Natural killer cell treated with Interleukin-12 subunit alpha and Interleukin-12 subunit beta and Interleukin-15 and Interleukin-18, amount 100 ng/mL, for 72 hours (primary cell): ENCODE measurements at regions not wholly inside any gene's neighbourhood (a gene's known extent, or its start where the extent isn't known, plus 50 kb on each side); places are given as distances from the start of the nearest gene placed in this dataset.

ENCODE experiments used
- ATAC-seq, 2 donors: fragments of 150-1000 bp; cut with Tn5 transposase in 1 of 2; sonication (Bioruptor Pico), chemical (Tn5 transposase) in 1 of 2; 2 replicates each; pipeline ENCODE4 v1.10.0; 2021
- DNase-seq: peaks from one replicate; pipeline ENCODE4 v3.0.0; 2022; ENCODE audit warnings: low spot score
- H3K27ac Mint-ChIP-seq, 2 donors: 1 replicate in 1 of 2; 2 replicates in 1 of 2; pipeline ENCODE4 v1.8.0; 2022; ENCODE audit warnings: mixed read lengths in 2 of 2, mild to moderate bottlenecking in 1 of 2, moderate library complexity in 1 of 2
- H3K27me3 Mint-ChIP-seq, 2 donors: 1 replicate in 1 of 2; 2 replicates in 1 of 2; pipeline ENCODE4 v1.8.0; 2022; ENCODE audit warnings: mixed read lengths in 2 of 2
- H3K36me3 Mint-ChIP-seq: one replicate; pipeline ENCODE4 v1.8.0; 2022; ENCODE audit warnings: mixed read lengths
- H3K4me1 Mint-ChIP-seq, 2 donors: 1 replicate in 1 of 2; 2 replicates in 1 of 2; pipeline ENCODE4 v1.8.0; 2022; ENCODE audit warnings: low read depth in 2 of 2, mixed read lengths in 2 of 2, mild to moderate bottlenecking in 1 of 2
- H3K4me3 Mint-ChIP-seq: one replicate; pipeline ENCODE4 v1.8.0; 2022; ENCODE audit warnings: mixed read lengths
- H3K9me3 Mint-ChIP-seq: 2 replicates; pipeline ENCODE4 v1.8.0; 2022; ENCODE audit warnings: mixed read lengths

DNA sequence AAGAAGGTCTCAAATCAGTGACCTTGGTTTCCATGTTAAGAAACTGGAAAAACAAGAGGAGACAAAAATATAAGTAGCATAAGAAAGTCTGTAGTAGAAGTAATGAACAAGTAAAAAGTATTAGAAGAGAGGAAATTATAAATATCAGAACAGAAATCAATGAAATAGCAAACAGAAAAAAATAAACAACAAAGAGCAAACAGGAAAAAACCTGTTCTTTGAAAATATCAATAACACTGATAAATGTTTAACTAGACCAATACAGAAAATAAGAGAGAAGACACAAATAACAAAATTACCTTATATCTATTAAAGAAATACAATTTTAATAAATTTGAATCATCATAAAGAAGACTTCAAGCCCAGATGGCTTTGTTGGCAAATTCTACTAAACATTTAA, 113.3 kb downstream of the MAIP1 start:
- H3K4me3 Mint-ChIP-seq: no peak overlapping the region
- ATAC-seq (no peak), DNase-seq (no peak)
- peaks cover 7 to 27% of the 10 kb centered on the region in 2 donors for H3K27me3 Mint-ChIP-seq
- peaks cover 7% of the 10 kb centered on the region for H3K36me3 Mint-ChIP-seq
- no peaks in the 10 kb centered on the region for H3K9me3 Mint-ChIP-seq
- no peak overlapping the region for H3K27ac Mint-ChIP-seq
- H3K4me1 Mint-ChIP-seq: no peaks in the 10 kb centered on the region

GRCh38 chr2:200077210-200077650, 121.8 kb downstream of the MAIP1 start:
- Mint-ChIP-seq H3K4me3 (no peak overlapping the region), H3K27ac (no peak overlapping the region), H3K36me3 (no peaks in the 10 kb centered on the region), H3K4me1 (no peaks in the 10 kb centered on the region), H3K9me3 (no peaks in the 10 kb centered on the region), H3K27me3 (peaks cover 14 to 40% of the 10 kb centered on the region in 2 donors)
- ATAC-seq (no peak), DNase-seq (no peak)

DNA sequence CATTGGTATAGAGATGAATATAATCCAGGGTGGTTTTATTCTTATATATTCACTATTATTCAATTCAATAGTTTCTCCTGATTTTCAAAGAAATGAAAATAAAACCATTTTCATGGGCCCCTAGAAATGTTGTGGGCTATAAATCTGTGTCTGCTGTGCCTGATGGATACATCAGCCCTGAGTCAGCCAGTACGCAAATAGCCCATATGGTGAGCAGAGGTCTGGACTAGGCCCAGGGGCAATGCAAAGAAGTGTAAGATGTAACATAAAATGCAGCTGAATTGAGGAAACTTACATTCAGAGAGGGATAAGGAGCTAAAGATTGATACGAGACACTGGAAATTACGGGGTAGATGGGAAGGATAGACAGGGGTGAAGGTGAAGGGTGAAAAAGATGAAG, 122.5 kb downstream of the MAIP1 start:
- Mint-ChIP-seq H3K4me3 (no peak overlapping the region), H3K36me3 (no peaks in the 10 kb centered on the region), H3K27ac (no peak overlapping the region), H3K9me3 (no peaks in the 10 kb centered on the region), H3K4me1 (no peaks in the 10 kb centered on the region), H3K27me3 (peaks cover 19 to 45% of the 10 kb centered on the region in 2 donors)
- DNase-seq (no peak), ATAC-seq (no peak)

DNA sequence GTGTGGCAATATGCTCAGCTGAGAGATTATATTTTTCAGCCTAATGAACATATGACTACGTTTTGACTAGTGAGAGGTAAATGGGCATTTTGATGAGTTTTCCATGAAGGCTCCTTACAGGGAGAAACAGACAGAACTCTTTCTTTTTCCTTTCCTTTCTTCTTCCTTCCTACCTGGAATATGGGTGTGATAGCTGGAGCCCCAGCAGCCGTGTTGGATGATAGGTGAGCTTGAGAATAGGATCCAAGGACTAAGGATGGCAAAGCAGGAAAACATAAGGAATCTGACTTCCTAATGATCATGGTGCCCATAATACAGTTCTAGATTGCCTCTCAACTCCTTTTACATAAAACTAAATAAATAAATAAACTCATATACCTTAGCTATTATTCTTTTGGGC, 124.0 kb downstream of the MAIP1 start:
- ATAC-seq (no peak), DNase-seq (no peak)
- Mint-ChIP-seq H3K4me3 (no peak overlapping the region), H3K27me3 (peaks cover 19 to 47% of the 10 kb centered on the region in 2 donors), H3K4me1 (no peaks in the 10 kb centered on the region), H3K27ac (no peak overlapping the region), H3K36me3 (no peaks in the 10 kb centered on the region), H3K9me3 (no peaks in the 10 kb centered on the region)

- ATAC-seq (no peak), DNase-seq (no peak)
- Mint-ChIP-seq H3K4me1 (no peaks in the 10 kb centered on the region), H3K4me3 (no peak overlapping the region), H3K36me3 (no peaks in the 10 kb centered on the region), H3K27ac (no peak overlapping the region), H3K9me3 (no peaks in the 10 kb centered on the region), H3K27me3 (peaks cover 14 to 37% of the 10 kb centered on the region in 2 donors)
These were observed 125.9 kb downstream of the MAIP1 start for GRCh38 chr2:200081236-200081635.

DNA sequence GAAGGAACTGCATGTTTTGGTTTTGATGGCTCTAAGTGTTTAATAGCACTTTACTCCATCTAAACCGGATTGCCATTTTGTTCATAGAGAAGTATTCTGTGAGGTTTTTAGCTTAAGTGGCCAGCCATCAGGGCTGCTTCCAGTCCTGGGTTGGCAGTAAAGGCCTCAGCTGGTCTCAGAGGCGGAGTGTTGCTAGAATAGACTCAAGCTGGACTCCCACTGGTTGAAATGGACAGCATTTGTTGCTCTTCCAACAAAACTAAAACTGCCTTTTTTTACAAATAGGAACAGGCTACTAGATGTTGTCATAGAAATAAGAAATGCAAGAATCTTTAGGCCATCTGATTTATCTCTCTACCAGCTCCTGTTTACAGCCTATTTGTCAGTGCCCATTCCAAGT, 126.4 kb downstream of the MAIP1 start:
- Mint-ChIP-seq H3K36me3 (no peaks in the 10 kb centered on the region), H3K27ac (no peak overlapping the region), H3K9me3 (no peaks in the 10 kb centered on the region), H3K27me3 (peaks cover 12 to 31% of the 10 kb centered on the region in 2 donors), H3K4me3 (no peak overlapping the region), H3K4me1 (no peaks in the 10 kb centered on the region)
- DNase-seq (no peak), ATAC-seq (no peak)

DNA sequence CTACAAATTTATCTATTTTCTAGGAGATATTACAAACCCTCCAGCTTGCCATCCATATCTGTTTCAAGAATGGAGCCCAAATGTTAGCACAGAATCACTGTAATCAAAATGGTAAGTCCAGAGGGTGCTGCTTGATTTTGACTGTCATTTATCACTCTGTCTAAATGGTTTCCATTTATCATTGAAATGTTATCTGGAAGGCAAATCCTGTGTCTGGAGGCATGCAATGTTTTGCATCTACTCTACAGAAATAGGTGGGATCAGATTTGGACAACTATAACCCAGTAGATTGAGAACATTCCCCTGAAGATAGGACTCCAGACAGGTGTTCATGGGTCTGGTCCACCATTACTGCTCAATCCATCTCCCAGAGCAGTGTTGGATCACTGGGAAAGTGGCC, 128.7 kb downstream of the MAIP1 start:
- Mint-ChIP-seq H3K9me3 (no peaks in the 10 kb centered on the region), H3K36me3 (no peaks in the 10 kb centered on the region), H3K27ac (no peak overlapping the region), H3K27me3 (peaks cover 15 to 26% of the 10 kb centered on the region in 2 donors), H3K4me3 (no peak overlapping the region), H3K4me1 (no peaks in the 10 kb centered on the region)
- DNase-seq (no peak), ATAC-seq (no peak)

DNA sequence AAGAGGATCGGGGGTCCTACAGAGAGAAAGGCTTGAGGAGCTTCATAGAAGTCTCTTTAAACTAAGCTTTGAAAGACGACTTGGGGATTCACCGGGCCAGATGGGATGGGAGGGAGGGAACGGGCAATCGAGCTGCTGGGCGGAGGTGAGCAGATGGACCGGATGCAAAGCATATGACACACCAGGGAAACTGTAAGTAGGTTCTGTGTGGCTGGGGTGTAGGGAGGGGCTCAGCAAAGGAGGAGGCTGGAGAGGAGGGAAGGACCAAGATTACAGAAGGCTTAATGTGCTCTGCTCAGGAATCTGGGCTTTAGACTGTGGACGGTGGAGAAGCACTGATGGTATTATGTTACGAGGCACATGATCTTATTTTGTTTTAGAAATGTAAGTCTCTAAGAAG, 131.5 kb downstream of the MAIP1 start:
- peaks cover 13 to 23% of the 10 kb centered on the region in 2 donors for H3K27me3 Mint-ChIP-seq
- H3K36me3 Mint-ChIP-seq: no peaks in the 10 kb centered on the region
- H3K4me3 Mint-ChIP-seq: no peak overlapping the region
- ATAC-seq (no peak), DNase-seq (no peak)
- no peaks in the 10 kb centered on the region for H3K4me1 Mint-ChIP-seq
- no peaks in the 10 kb centered on the region for H3K9me3 Mint-ChIP-seq
- H3K27ac Mint-ChIP-seq: no peak overlapping the region

DNA sequence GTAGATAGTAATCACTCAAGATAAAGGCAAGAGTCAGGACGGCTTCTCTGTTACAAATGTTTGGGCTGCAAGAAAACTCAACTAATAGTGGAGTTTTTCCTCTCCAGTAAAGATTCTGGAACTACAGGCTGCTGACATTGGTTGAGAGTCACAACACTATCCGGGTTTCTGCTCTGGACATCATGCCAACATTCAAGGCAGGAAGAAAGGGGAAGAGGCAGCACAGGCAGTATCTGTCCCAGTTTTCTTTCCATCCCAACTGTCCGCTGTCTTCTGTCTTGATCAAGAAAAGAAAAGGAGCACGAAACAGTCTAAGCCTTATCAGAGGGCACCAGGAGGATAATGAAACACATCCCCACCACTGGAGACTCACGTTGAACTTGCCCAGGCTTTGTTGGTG, 132.1 kb downstream of the MAIP1 start:
- peaks cover 11 to 24% of the 10 kb centered on the region in 2 donors for H3K27me3 Mint-ChIP-seq
- H3K4me1 Mint-ChIP-seq: no peaks in the 10 kb centered on the region
- ATAC-seq (no peak), DNase-seq (no peak)
- no peaks in the 10 kb centered on the region for H3K9me3 Mint-ChIP-seq
- no peak overlapping the region for H3K4me3 Mint-ChIP-seq
- H3K27ac Mint-ChIP-seq: no peak overlapping the region
- no peaks in the 10 kb centered on the region for H3K36me3 Mint-ChIP-seq

DNA sequence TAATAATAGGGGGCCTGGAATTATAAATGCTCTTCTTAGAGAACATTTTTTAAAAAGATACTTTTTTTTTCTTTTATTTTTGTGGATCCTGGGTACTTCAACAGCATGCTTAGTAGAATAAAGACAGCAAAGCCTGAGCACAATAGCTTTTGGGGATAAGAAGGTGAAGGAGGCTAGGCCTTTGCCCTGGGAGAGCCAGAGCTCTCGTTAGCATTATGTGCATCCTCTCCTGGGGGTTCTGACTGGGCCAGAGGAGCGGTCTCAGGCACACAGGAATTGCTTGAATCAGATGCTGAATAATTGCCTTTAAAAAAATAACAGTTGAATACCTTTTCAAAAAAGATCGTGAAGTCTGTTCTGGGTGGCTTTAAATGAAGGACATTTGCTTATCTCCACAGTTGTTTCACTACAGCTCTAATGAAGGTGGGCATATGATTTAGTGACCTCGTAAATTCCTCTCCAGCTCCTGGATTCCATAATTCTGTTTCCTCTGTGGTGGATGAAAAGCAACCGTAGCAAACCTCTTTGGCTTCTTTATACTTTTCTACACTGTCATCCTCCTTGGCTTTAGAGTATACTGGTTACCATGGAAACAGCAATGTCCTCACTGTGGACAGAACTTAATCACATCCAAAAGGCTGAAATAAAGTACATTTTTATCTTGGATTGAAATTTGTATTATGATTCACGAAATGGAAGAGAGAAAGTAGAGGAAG, 133.8 kb downstream of the MAIP1 start:
- no peak for DNase-seq
- Mint-ChIP-seq H3K9me3 (no peaks in the 10 kb centered on the region), H3K4me3 (no peak overlapping the region), H3K36me3 (no peaks in the 10 kb centered on the region), H3K27me3 (peaks cover 14 to 31% of the 10 kb centered on the region in 2 donors), H3K4me1 (no peaks in the 10 kb centered on the region), H3K27ac (no peak overlapping the region)
- ATAC-seq: no peak

DNA sequence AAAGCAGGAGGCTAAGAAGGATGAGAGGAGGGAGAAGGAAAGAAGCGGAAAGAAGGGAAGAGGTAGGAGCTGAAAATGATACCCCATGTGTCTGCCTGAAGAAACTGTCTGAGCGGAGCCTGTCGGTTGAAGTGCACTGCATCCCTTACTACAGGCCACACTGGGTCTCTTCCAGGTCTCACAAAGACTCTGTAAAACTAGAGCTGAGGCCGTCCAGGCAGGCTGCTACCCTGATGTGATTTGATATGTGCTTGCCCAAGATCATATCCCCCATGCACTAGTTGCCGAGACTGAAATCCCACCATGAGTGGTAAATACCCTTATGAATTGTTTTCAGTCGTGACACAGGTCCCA, 134.4 kb downstream of the MAIP1 start:
- no peaks in the 10 kb centered on the region for H3K9me3 Mint-ChIP-seq
- H3K27ac Mint-ChIP-seq: no peak overlapping the region
- H3K36me3 Mint-ChIP-seq: no peaks in the 10 kb centered on the region
- peaks cover 14 to 31% of the 10 kb centered on the region in 2 donors for H3K27me3 Mint-ChIP-seq
- no peak for ATAC-seq
- H3K4me1 Mint-ChIP-seq: no peaks in the 10 kb centered on the region
- no peak for DNase-seq
- no peak overlapping the region for H3K4me3 Mint-ChIP-seq

DNA sequence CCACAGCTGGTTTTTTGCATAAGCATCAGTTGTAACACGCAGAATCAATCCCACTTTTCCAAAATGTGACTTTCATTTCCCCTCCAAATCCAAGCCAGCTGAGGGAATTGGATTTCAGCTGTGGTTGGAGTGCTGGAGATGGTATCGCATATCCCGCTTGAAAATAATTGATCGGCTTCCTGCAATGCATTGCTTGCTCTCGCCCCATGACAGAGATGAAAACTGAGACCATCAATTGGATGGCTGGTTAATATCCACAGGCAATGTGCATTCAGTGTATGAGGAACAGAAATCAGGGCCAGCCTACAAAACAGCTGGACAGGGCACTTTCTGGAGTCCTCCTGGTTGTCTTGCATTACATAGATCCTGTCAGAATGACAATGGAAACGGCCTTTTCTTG, 135.3 kb downstream of the MAIP1 start:
- Mint-ChIP-seq H3K27me3 (peaks cover 16 to 31% of the 10 kb centered on the region in 2 donors), H3K9me3 (no peaks in the 10 kb centered on the region), H3K36me3 (no peaks in the 10 kb centered on the region), H3K4me1 (no peaks in the 10 kb centered on the region), H3K4me3 (no peak overlapping the region), H3K27ac (no peak overlapping the region)
- DNase-seq (no peak), ATAC-seq (no peak)

GRCh38 chr2:200091126-200091525, 135.7 kb downstream of the MAIP1 start:
- H3K4me3 Mint-ChIP-seq: no peak overlapping the region
- DNase-seq (no peak), ATAC-seq (no peak)
- H3K27me3 Mint-ChIP-seq: peaks cover 16 to 33% of the 10 kb centered on the region in 2 donors
- H3K27ac Mint-ChIP-seq: no peak overlapping the region
- H3K36me3 Mint-ChIP-seq: no peaks in the 10 kb centered on the region
- no peaks in the 10 kb centered on the region for H3K9me3 Mint-ChIP-seq
- H3K4me1 Mint-ChIP-seq: no peaks in the 10 kb centered on the region

GRCh38 chr2:200092235-200092634, 136.9 kb downstream of the MAIP1 start:
- H3K9me3 Mint-ChIP-seq: no peaks in the 10 kb centered on the region
- peaks cover 17 to 40% of the 10 kb centered on the region in 2 donors for H3K27me3 Mint-ChIP-seq
- H3K27ac Mint-ChIP-seq: no peak overlapping the region
- no peak for DNase-seq
- no peak for ATAC-seq
- no peaks in the 10 kb centered on the region for H3K4me1 Mint-ChIP-seq
- H3K36me3 Mint-ChIP-seq: no peaks in the 10 kb centered on the region
- no peak overlapping the region for H3K4me3 Mint-ChIP-seq

GRCh38 chr2:200095436-200095835, 140.1 kb downstream of the MAIP1 start:
- H3K27me3 Mint-ChIP-seq: peaks cover 19 to 35% of the 10 kb centered on the region in 2 donors
- ATAC-seq (no peak), DNase-seq (no peak)
- H3K4me3 Mint-ChIP-seq: no peak overlapping the region
- no peaks in the 10 kb centered on the region for H3K36me3 Mint-ChIP-seq
- H3K9me3 Mint-ChIP-seq: no peaks in the 10 kb centered on the region
- H3K4me1 Mint-ChIP-seq: no peaks in the 10 kb centered on the region
- H3K27ac Mint-ChIP-seq: no peak overlapping the region
